Ascending aorta (tissue), 2 donors: ENCODE measurements at regions not wholly inside any gene's neighbourhood (a gene's known extent, or its start where the extent isn't known, plus 50 kb on each side); places are given as distances from the start of the nearest gene placed in this dataset.

ENCODE experiments used
- DNase-seq, 2 donors: peaks; one replicate each; pipeline ENCODE4 v3.0.0-alpha.2; 2019; ENCODE audit warnings: low spot score in 2 of 2
- H3K27ac ChIP-seq, 2 donors: fragments of 200-600 bp; sonication (generic); one replicate each; pipeline ENCODE4 v1.5.1; 2016 to 2017; ENCODE audit warnings: mild to moderate bottlenecking in 1 of 2
- H3K27me3 ChIP-seq: fragments of 200-600 bp; sonication (generic); one replicate; pipeline ENCODE4 v1.5.1; 2017
- H3K36me3 ChIP-seq, 2 donors: fragments of 200-600 bp; sonication (generic); one replicate each; pipeline ENCODE4 v1.5.1; 2016
- H3K4me1 ChIP-seq, 2 donors: fragments of 200-600 bp; sonication (generic); one replicate each; pipeline ENCODE4 v1.5.1; 2016 to 2017; ENCODE audit warnings: mild to moderate bottlenecking in 1 of 2
- H3K4me3 ChIP-seq, 2 donors: fragments of 200-600 bp; sonication (generic); one replicate each; pipeline ENCODE4 v1.5.1; 2016 to 2017; ENCODE audit warnings: mild to moderate bottlenecking in 1 of 2
- H3K9me3 ChIP-seq, 2 donors: fragments of 200-600 bp; sonication (generic); one replicate each; pipeline ENCODE4 v1.5.1; 2016
- CTCF ChIP-seq, 3 experiments: fragments of 200-600 bp in 2 of 3; fragments of 450-650 bp in 1 of 3; sonication (generic) in 2 of 3; IDR thresholded peaks; one replicate each; pipeline ENCODE4 v1.5.1; 2016 to 2019; ENCODE audit warnings: antibody characterized with exemption in 3 of 3, mild to moderate bottlenecking in 1 of 3, moderate library complexity in 1 of 3
- intact Hi-C: fragments of 100-400 bp; cut with DNase I; formaldehyde crosslinking; loops from one replicate; pipeline ENCODE4 v1.15.1; 2023

GRCh38 chr9:115210699-115211098 lies 92.7 kb upstream of the TNC start:
- Histone ChIP-seq H3K4me3 (no peak overlapping the region), H3K27ac (no peak overlapping the region), H3K9me3 (no peaks in the 10 kb centered on the region), H3K36me3 (no peaks in the 10 kb centered on the region), H3K27me3 (no peaks in the 10 kb centered on the region), H3K4me1 (no peaks in the 10 kb centered on the region)
- intact Hi-C loops: no loop called here
- DNase-seq: no peak
- no peak for TF ChIP-seq CTCF (IDR thresholded peaks at IDR 0.05)

DNA sequence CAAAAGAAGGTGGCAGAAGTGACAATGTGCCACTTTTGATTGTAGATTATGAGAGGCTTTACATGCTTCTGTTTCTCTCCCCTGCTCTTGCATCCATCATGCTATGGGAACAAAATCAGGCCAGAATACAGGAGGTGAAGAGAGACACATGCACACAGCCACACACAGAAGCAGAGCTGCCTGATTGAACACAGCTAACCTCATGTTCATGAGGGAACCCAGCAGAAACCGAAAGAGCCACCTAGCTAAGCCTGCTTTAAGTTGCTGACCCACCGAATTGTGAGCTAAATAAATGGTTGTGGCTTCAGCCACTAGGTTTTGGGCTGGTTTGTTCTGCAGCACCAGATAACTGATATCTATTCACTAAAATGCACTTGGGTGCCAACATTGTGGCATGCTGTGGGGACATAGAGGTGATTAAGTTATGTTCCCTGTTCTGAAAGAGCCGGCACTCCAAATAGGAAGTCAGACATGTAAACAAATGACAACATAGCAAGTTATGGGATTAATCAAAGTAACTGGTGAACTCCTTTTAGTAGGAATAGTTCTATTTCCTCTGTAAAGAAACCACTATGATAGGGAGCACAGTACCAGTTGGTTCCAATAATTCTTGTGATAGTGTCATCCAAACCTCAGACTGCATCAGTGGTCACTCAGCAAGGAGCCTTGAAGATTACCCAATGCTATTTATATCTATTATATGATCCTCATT lies 93.6 kb upstream of the TNC start:
- no peak for DNase-seq
- no peak for TF ChIP-seq CTCF (IDR thresholded peaks at IDR 0.05)
- H3K27me3 ChIP-seq: no peaks in the 10 kb centered on the region
- intact Hi-C loops: no loop called here
- H3K4me1 ChIP-seq: no peaks in the 10 kb centered on the region
- no peaks in the 10 kb centered on the region for H3K36me3 ChIP-seq
- no peak overlapping the region for H3K27ac ChIP-seq
- H3K4me3 ChIP-seq: no peak overlapping the region
- no peaks in the 10 kb centered on the region for H3K9me3 ChIP-seq

DNA sequence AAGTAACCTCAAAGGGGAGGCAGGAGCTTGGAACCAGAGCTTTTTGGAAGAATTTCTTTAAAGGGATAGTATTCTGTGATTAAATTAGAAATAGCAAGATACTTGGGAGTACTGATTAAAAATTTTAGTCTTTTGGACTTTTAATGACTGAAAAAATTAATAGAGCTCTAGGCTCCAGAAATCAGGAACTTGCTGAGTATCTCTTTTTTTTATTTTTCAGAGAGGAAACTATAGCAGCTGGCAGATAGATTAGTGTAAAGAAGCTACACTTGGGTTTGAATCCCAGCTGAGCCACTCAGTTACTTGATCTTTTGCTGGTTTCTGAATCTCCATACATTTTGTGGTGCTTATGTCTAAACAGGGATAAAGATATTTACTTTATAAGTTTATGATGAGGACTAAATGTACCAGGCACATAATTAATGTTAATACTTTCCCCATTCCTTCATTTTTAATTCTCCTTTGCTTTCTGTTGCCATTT lies 94.2 kb upstream of the TNC start:
- no peak for DNase-seq
- TF ChIP-seq CTCF (IDR thresholded peaks at IDR 0.05): no peak
- Histone ChIP-seq H3K9me3 (no peaks in the 10 kb centered on the region), H3K4me1 (no peaks in the 10 kb centered on the region), H3K4me3 (no peak overlapping the region), H3K27me3 (no peaks in the 10 kb centered on the region), H3K36me3 (no peaks in the 10 kb centered on the region), H3K27ac (no peak overlapping the region)
- intact Hi-C loops: no loop called here

- H3K27me3 ChIP-seq: no peaks in the 10 kb centered on the region
- intact Hi-C loops: no loop called here
- H3K4me3 ChIP-seq: no peak overlapping the region
- H3K9me3 ChIP-seq: no peaks in the 10 kb centered on the region
- no peak for DNase-seq
- no peak for TF ChIP-seq CTCF (IDR thresholded peaks at IDR 0.05)
- no peak overlapping the region for H3K27ac ChIP-seq
- H3K4me1 ChIP-seq: no peaks in the 10 kb centered on the region
- H3K36me3 ChIP-seq: no peaks in the 10 kb centered on the region
These were observed 94.9 kb upstream of the TNC start for GRCh38 chr9:115212832-115213231.

DNA sequence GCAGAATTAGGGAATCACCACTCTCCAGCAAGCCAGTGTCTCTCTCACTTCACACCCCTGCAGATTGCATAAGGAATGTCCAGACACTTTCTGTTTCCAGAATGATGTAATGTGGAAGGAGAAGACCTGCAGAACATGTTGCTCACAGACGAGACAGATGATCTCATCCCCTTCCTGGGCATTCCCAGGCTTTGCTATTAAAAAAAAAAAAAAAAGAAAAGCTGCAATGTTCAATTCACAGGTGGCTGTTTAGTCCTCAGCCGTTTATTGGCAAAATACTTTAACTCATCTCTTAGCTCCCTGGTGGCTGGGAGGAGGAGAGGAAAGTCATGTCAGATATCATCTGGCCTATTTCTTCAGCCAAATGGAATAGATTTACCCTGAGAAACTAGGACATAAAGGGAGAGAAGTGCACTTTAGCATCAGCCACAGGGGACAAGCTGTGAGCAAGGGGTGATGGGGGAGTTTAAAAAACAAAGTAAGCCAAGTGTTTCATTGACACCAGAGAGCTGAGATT lies 95.9 kb upstream of the TNC start:
- Histone ChIP-seq H3K36me3 (no peaks in the 10 kb centered on the region), H3K27ac (no peak overlapping the region), H3K9me3 (no peaks in the 10 kb centered on the region), H3K27me3 (no peaks in the 10 kb centered on the region), H3K4me1 (no peaks in the 10 kb centered on the region), H3K4me3 (no peak overlapping the region)
- no peak for DNase-seq
- TF ChIP-seq CTCF (IDR thresholded peaks at IDR 0.05): no peak
- intact Hi-C loops: no loop called here
